HG03045 (cell line): ENCODE measurements at regions not wholly inside any gene's neighbourhood (a gene's known extent, or its start where the extent isn't known, plus 50 kb on each side); places are given as distances from the start of the nearest gene placed in this dataset.

Experiments
- ATAC-seq: cut with Tn5 transposase; IDR thresholded peaks from one replicate; pipeline ENCODE4 v1.9.1; 2021; ENCODE audit warnings: mild to moderate bottlenecking, moderate library complexity; ENCODE audit not compliant: unreplicated experiment

GRCh38 chr2:216745453-216745852, 50.1 kb upstream of the IGFBP5 start:
- ATAC-seq = no peak
